Upper lobe of left lung (tissue), 4 donors: ENCODE measurements at regions not wholly inside any gene's neighbourhood (a gene's known extent, or its start where the extent isn't known, plus 50 kb on each side); places are given as distances from the start of the nearest gene placed in this dataset.
"Not testable (repeated sequence)": the region's sequence is repeated elsewhere in the genome, so short reads cannot be mapped to it uniquely, and the experiment has no call there.

Experiments
- CTCF ChIP-seq, 6 experiments: fragments of 450-650 bp in 4 of 6; fragments of 200-600 bp in 2 of 6; sonication (generic) in 2 of 6; IDR thresholded peaks; one replicate each; pipeline ENCODE4 v1.5.1; 2016 to 2019; ENCODE audit warnings: antibody characterized with exemption in 6 of 6
- POLR2A ChIP-seq, 4 donors: fragments of 450-650 bp; IDR thresholded peaks; one replicate each; pipeline ENCODE4 v1.5.1; 2016 to 2017; ENCODE audit warnings: antibody characterized with exemption in 4 of 4, mild to moderate bottlenecking in 2 of 4

- TF ChIP-seq POLR2A, CTCF (IDR thresholded peaks at IDR 0.05): not testable (repeated sequence)
These were observed 403.6 kb downstream of the RPIA start for GRCh38 chr2:89095060-89095459.
